Fibroblast of the conjunctiva (primary cell): ENCODE measurements at regions not wholly inside any gene's neighbourhood (a gene's known extent, or its start where the extent isn't known, plus 50 kb on each side); places are given as distances from the start of the nearest gene placed in this dataset.
"Not testable (repeated sequence)": the region's sequence is repeated elsewhere in the genome, so short reads cannot be mapped to it uniquely, and the experiment has no call there.

Experiments used
- DNase-seq: peaks from one replicate; pipeline ENCODE4 v3.0.0-alpha.2; 2010; ENCODE audit warnings: low read depth

GRCh38 chr12:84136862-84137367, 775.7 kb downstream of the SLC6A15 start:
- no peak for DNase-seq

GRCh38 chr12:84135586-84136279, 776.9 kb downstream of the SLC6A15 start:
- DNase-seq: no peak

GRCh38 chr12:84134797-84135366, 777.7 kb downstream of the SLC6A15 start:
- no peak for DNase-seq

- DNase-seq: peak; percentile 57
Measured at GRCh38 chr12:84131076-84131475, 781.5 kb downstream of the SLC6A15 start.

- no peak for DNase-seq
Measured at GRCh38 chr12:84128117-84128991, 784.2 kb downstream of the SLC6A15 start.

- DNase-seq: no peak
Measured at GRCh38 chr12:84124211-84124610, 788.4 kb downstream of the SLC6A15 start.

- DNase-seq: no peak
Measured at GRCh38 chr12:84117190-84117589, 795.4 kb downstream of the SLC6A15 start.

- no peak for DNase-seq
Measured at GRCh38 chr12:84113666-84114065, 798.9 kb downstream of the SLC6A15 start.

GRCh38 chr12:84103886-84104285, 808.7 kb downstream of the SLC6A15 start:
- not testable (repeated sequence) for DNase-seq

- not testable (repeated sequence) for DNase-seq
Measured at GRCh38 chr12:84101963-84102362, 810.6 kb downstream of the SLC6A15 start.

GRCh38 chr12:84099591-84099990, 813.0 kb downstream of the SLC6A15 start:
- not testable (repeated sequence) for DNase-seq

- no peak for DNase-seq
Measured at GRCh38 chr12:84091651-84092050, 820.9 kb downstream of the SLC6A15 start.

GRCh38 chr12:84089356-84089755, 823.2 kb downstream of the SLC6A15 start:
- DNase-seq: no peak

GRCh38 chr12:84085046-84085445, 827.6 kb downstream of the SLC6A15 start:
- DNase-seq: no peak

- DNase-seq: no peak
Measured at GRCh38 chr12:84079626-84080025, 833.0 kb downstream of the SLC6A15 start.

GRCh38 chr12:84077679-84078078, 834.9 kb downstream of the SLC6A15 start:
- DNase-seq: no peak

GRCh38 chr12:84075991-84076390, 836.6 kb downstream of the SLC6A15 start:
- DNase-seq: no peak

- DNase-seq: no peak
Measured at GRCh38 chr12:84073401-84073800, 839.2 kb downstream of the SLC6A15 start.

- DNase-seq: no peak
Measured at GRCh38 chr12:84072961-84073360, 839.6 kb downstream of the SLC6A15 start.

GRCh38 chr12:84070292-84070691, 842.3 kb downstream of the SLC6A15 start:
- peak; percentile 75 for DNase-seq

GRCh38 chr12:84069699-84070098, 842.9 kb downstream of the SLC6A15 start:
- DNase-seq: no peak

- DNase-seq: no peak
Measured at GRCh38 chr12:84069198-84069597, 843.4 kb downstream of the SLC6A15 start.

- no peak for DNase-seq
Measured at GRCh38 chr12:84058136-84058535, 854.5 kb downstream of the SLC6A15 start.
